ENCODE measurements at regions not wholly inside any gene's neighbourhood (a gene's known extent, or its start where the extent isn't known, plus 50 kb on each side); places are given as distances from the start of the nearest gene placed in this dataset.
A peak's percentile ranks its signal among the peaks of the same experiment; 100 is the strongest.

DNA sequence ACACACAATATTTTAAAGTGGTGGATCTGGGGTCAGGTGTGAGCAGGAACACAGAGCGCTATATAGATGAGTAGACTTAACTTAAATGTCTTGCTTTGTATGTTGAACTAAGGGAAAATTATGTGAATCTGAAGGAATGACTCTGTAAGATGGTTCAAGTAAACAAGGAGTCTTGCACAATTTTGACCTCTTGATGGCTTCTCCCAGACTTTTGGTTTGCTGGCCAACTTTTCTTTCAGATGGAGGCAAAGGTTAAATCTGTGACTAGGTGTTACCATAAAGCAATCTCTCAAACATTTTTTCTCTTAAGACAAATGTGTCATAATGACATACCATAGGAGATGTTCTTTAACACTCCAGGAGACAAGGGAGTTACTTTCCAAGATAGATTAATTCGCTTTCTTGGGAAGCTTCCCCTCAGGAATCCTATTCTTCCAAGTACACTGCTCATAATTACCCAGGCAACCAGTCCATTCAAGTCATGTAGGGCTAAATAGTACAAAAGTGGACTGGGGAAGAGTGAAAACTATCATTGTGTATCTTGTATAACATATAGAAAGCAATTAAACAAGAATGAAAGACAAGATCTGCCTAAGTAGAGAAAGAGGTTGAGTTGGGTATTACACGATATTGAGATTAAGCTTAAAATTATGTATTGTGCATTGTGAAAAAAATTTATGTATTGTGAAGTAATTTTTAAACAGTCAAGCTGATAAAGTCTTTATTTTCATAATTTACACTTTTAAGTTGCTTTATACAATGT, 60.3 kb upstream of the SLC27A6 start:
- ATAC-seq = no peak
- no peak overlapping the region for H3K4me2 ChIP-seq

DNA sequence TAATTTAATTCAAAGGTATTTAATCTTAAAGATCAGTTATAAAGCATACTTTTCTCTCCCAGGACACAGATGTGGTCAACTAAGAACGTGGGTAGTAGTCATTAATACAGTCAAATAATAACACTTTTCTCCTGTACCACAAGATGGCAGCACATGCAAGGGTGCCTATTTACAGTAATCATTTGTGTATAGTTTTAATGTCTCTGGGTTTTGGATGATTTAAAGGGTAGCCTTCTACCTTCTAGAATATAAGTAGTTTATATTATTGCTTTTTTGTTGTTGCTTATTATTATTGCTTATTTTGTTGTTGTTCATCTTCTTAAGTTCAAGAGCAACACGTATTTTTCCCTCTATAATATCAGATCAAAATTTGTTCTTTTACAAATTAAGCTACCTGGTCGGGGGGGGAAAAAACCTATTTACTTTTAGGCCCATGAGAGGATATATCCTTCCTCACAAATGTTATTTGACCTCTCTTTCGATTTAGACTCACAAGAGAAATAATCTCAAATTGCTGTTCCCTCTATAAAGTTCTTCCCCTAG, 59.6 kb upstream of the SLC27A6 start:
- H3K4me3 ChIP-seq = no peak overlapping the region
- no peaks in the 10 kb centered on the region for H3K27me3 ChIP-seq (ENCODE audit: insufficient read depth)
- H3K4me1 Mint-ChIP-seq = no peaks in the 10 kb centered on the region
- H3K36me3 ChIP-seq (ENCODE audit: insufficient read depth) = no peaks in the 10 kb centered on the region
- no peak overlapping the region for H3K4me3 Mint-ChIP-seq
- no peak overlapping the region for H3K27ac ChIP-seq (ENCODE audit: low read depth)
- no peaks in the 10 kb centered on the region for H3K36me3 Mint-ChIP-seq (ENCODE audit: low read depth)
- no peaks in the 10 kb centered on the region for H3K9me3 Mint-ChIP-seq
- no peaks in the 10 kb centered on the region for H3K27me3 Mint-ChIP-seq (ENCODE audit: insufficient read depth, low read depth, poor library complexity)
- TF ChIP-seq, protein P1, sequence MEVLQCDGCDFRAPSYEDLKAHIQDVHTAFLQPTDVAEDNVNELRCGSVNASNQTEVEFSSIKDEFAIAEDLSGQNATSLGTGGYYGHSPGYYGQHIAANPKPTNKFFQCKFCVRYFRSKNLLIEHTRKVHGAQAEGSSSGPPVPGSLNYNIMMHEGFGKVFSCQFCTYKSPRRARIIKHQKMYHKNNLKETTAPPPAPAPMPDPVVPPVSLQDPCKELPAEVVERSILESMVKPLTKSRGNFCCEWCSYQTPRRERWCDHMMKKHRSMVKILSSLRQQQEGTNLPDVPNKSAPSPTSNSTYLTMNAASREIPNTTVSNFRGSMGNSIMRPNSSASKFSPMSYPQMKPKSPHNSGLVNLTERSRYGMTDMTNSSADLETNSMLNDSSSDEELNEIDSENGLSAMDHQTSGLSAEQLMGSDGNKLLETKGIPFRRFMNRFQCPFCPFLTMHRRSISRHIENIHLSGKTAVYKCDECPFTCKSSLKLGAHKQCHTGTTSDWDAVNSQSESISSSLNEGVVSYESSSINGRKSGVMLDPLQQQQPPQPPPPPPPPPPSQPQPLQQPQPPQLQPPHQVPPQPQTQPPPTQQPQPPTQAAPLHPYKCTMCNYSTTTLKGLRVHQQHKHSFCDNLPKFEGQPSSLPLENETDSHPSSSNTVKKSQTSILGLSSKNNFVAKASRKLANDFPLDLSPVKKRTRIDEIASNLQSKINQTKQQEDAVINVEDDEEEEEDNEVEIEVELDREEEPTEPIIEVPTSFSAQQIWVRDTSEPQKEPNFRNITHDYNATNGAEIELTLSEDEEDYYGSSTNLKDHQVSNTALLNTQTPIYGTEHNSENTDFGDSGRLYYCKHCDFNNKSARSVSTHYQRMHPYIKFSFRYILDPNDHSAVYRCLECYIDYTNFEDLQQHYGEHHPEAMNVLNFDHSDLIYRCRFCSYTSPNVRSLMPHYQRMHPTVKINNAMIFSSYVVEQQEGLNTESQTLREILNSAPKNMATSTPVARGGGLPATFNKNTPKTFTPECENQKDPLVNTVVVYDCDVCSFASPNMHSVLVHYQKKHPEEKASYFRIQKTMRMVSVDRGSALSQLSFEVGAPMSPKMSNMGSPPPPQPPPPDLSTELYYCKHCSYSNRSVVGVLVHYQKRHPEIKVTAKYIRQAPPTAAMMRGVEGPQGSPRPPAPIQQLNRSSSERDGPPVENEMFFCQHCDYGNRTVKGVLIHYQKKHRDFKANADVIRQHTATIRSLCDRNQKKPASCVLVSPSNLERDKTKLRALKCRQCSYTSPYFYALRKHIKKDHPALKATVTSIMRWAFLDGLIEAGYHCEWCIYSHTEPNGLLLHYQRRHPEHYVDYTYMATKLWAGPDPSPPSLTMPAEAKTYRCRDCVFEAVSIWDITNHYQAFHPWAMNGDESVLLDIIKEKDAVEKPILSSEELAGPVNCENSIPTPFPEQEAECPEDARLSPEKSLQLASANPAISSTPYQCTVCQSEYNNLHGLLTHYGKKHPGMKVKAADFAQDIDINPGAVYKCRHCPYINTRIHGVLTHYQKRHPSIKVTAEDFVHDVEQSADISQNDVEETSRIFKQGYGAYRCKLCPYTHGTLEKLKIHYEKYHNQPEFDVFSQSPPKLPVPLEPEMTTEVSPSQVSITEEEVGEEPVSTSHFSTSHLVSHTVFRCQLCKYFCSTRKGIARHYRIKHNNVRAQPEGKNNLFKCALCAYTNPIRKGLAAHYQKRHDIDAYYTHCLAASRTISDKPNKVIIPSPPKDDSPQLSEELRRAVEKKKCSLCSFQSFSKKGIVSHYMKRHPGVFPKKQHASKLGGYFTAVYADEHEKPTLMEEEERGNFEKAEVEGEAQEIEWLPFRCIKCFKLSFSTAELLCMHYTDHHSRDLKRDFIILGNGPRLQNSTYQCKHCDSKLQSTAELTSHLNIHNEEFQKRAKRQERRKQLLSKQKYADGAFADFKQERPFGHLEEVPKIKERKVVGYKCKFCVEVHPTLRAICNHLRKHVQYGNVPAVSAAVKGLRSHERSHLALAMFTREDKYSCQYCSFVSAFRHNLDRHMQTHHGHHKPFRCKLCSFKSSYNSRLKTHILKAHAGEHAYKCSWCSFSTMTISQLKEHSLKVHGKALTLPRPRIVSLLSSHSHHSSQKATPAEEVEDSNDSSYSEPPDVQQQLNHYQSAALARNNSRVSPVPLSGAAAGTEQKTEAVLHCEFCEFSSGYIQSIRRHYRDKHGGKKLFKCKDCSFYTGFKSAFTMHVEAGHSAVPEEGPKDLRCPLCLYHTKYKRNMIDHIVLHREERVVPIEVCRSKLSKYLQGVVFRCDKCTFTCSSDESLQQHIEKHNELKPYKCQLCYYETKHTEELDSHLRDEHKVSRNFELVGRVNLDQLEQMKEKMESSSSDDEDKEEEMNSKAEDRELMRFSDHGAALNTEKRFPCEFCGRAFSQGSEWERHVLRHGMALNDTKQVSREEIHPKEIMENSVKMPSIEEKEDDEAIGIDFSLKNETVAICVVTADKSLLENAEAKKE (CRISPR knock-in tag; IDR thresholded peaks at IDR 0.05) = no peak
- TF ChIP-seq, protein P2, sequence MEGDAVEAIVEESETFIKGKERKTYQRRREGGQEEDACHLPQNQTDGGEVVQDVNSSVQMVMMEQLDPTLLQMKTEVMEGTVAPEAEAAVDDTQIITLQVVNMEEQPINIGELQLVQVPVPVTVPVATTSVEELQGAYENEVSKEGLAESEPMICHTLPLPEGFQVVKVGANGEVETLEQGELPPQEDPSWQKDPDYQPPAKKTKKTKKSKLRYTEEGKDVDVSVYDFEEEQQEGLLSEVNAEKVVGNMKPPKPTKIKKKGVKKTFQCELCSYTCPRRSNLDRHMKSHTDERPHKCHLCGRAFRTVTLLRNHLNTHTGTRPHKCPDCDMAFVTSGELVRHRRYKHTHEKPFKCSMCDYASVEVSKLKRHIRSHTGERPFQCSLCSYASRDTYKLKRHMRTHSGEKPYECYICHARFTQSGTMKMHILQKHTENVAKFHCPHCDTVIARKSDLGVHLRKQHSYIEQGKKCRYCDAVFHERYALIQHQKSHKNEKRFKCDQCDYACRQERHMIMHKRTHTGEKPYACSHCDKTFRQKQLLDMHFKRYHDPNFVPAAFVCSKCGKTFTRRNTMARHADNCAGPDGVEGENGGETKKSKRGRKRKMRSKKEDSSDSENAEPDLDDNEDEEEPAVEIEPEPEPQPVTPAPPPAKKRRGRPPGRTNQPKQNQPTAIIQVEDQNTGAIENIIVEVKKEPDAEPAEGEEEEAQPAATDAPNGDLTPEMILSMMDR (conservative IDR thresholded peaks at IDR 0.05; ENCODE audit: low read depth in 2 of 2) = peak; percentile 77 to 82
- H3K4me1 ChIP-seq (ENCODE audit: insufficient read depth) = no peaks in the 10 kb centered on the region
- no peaks in the 10 kb centered on the region for H3F3A ChIP-seq (replicated peaks; ENCODE audit: low read depth)
- H3K79me2 ChIP-seq (replicated peaks; ENCODE audit: insufficient read depth) = no peaks in the 10 kb centered on the region
- no peaks in the 10 kb centered on the region for H4K20me1 ChIP-seq (replicated peaks; ENCODE audit: insufficient read depth)
- no peak overlapping the region for H3K27ac Mint-ChIP-seq
- no peak overlapping the region for H3K4me2 ChIP-seq
- DNase-seq (ENCODE audit: low spot score) (peak; percentile 63), ATAC-seq (peak; percentile 78)
- no peaks in the 10 kb centered on the region for H3K9me2 ChIP-seq (ENCODE audit: insufficient read depth)
- no peak overlapping the region for H2AFZ ChIP-seq

More for the DNA sequence above, 60.3 kb upstream of the SLC27A6 start:
- no peak overlapping the region for H2AFZ ChIP-seq
- Mint-ChIP-seq H3K27ac (no peak overlapping the region), H3K27me3 (ENCODE audit: insufficient read depth, low read depth, poor library complexity) (no peaks in the 10 kb centered on the region), H3K4me3 (no peak overlapping the region), H3K4me1 (no peaks in the 10 kb centered on the region), H3K9me3 (no peaks in the 10 kb centered on the region), H3K36me3 (ENCODE audit: low read depth) (no peaks in the 10 kb centered on the region)
- no peaks in the 10 kb centered on the region for H3K27me3 ChIP-seq (ENCODE audit: insufficient read depth)
- no peak overlapping the region for H3K4me3 ChIP-seq
- H3K9me2 ChIP-seq (ENCODE audit: insufficient read depth) = no peaks in the 10 kb centered on the region
- TF ChIP-seq CREB1 (CRISPR knock-in tag; IDR thresholded peaks at IDR 0.05; ENCODE audit: low read depth) (no peak), ZNF114 (CRISPR knock-in tag; IDR thresholded peaks at IDR 0.05) (no peak), POLR2AphosphoS5 (IDR thresholded peaks at IDR 0.05; ENCODE audit: low read depth) (no peak), NANOG (IDR thresholded peaks at IDR 0.05; ENCODE audit: borderline replicate concordance) (no peak), JUNB (IDR thresholded peaks at IDR 0.05; ENCODE audit: unreplicated experiment) (no peak), EZH2phosphoT487 (IDR thresholded peaks at IDR 0.05; ENCODE audit: unreplicated experiment) (no peak)
- TF ChIP-seq, protein P2 (conservative IDR thresholded peaks at IDR 0.05; ENCODE audit: low read depth in 2 of 2) = no peak
- H3K36me3 ChIP-seq (ENCODE audit: insufficient read depth) = no peaks in the 10 kb centered on the region
- DNase-seq (ENCODE audit: low spot score) = no peak
- no peaks in the 10 kb centered on the region for H3F3A ChIP-seq (replicated peaks; ENCODE audit: low read depth)
- no peaks in the 10 kb centered on the region for H3K4me1 ChIP-seq (ENCODE audit: insufficient read depth)
- H3K79me2 ChIP-seq (replicated peaks; ENCODE audit: insufficient read depth) = no peaks in the 10 kb centered on the region
- H4K20me1 ChIP-seq (replicated peaks; ENCODE audit: insufficient read depth) = no peaks in the 10 kb centered on the region
- H3K27ac ChIP-seq (ENCODE audit: low read depth) = no peak overlapping the region

All from GM23338 (cell line).